NT2/D1 (cell line): ENCODE measurements at regions not wholly inside any gene's neighbourhood (a gene's known extent, or its start where the extent isn't known, plus 50 kb on each side); places are given as distances from the start of the nearest gene placed in this dataset.

Experiments
- YY1 ChIP-seq: IDR thresholded peaks from 2 replicates; pipeline ENCODE4 v1.6.1; 2011; ENCODE audit not compliant: insufficient read length, insufficient read depth
- ZNF274 ChIP-seq: IDR thresholded peaks from 2 replicates; pipeline ENCODE4 v1.6.1; 2011; ENCODE audit warnings: mild to moderate bottlenecking, low read depth, low read length

DNA sequence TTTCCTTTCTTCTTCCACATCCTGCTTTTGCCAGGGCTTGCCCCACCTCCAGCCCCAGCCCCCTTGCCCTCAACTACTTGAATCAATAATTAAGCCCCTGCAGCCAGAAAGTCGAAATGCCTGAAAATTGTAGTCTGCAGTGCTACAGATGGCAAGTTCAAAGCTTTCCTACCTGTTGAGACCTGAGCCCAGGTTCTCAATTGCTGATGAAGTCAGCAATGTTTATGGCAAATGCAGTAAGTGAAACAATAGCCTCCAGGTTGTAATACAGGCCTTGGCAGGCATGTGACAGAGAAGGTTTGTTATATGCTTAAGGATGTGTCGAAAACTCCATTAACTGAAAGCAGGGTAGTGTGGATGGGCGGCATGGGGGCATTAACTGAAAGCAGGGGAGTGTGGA is 181.1 kb upstream of the SESN3 start:
- no peak for TF ChIP-seq YY1
- TF ChIP-seq ZNF274, result no peak
